Naive thymus-derived CD4-positive, alpha-beta T cell (primary cell): ENCODE measurements at regions not wholly inside any gene's neighbourhood (a gene's known extent, or its start where the extent isn't known, plus 50 kb on each side); places are given as distances from the start of the nearest gene placed in this dataset.

ENCODE experiments used
- ATAC-seq: fragments of 150-1000 bp; cut with Tn5 transposase; 2 replicates; pipeline ENCODE4 v1.10.0; 2021; ENCODE audit warnings: mild to moderate bottlenecking, moderate library complexity
- CTCF ChIA-PET: fragments of 350-600 bp; sonication (Branson Sonifier 250); formaldehyde crosslinking; loops from one replicate; lab custom pipeline; 2021; ENCODE audit warnings: antibody characterized with exemption; lab: Charles Lee
- POLR2A ChIA-PET: fragments of 350-600 bp; sonication (Branson Sonifier 250); formaldehyde crosslinking; loops from one replicate; lab custom pipeline; 2021; ENCODE audit warnings: antibody characterized with exemption, inconsistent platforms; lab: Charles Lee
- DNase-seq, 9 donors: peaks; one replicate each; pipeline versions ENCODE4 v3.0.0 to v3.0.0-alpha.2; 2020 to 2022; ENCODE audit warnings: mixed read lengths in 1 of 9
- H3K27ac ChIP-seq: one replicate; pipeline ENCODE4 v1.7.0; 2013; ENCODE audit warnings: mild to moderate bottlenecking, low read depth, low read length, moderate library complexity
- H3K27me3 ChIP-seq, 2 donors: one replicate each; pipeline ENCODE4 v1.7.0; 2013; ENCODE audit warnings: low read length in 2 of 2, mild to moderate bottlenecking in 2 of 2, moderate library complexity in 2 of 2; ENCODE audit not compliant: control insufficient read depth in 2 of 2, insufficient read depth in 2 of 2
- H3K36me3 ChIP-seq, 3 experiments: 1 replicate in 2 of 3; 2 replicates in 1 of 3; pipeline ENCODE4 v1.7.0; 2013; ENCODE audit warnings: low read length in 3 of 3, mild to moderate bottlenecking in 3 of 3, moderate library complexity in 1 of 3; ENCODE audit not compliant: insufficient read depth in 3 of 3, control insufficient read depth in 2 of 3
- H3K4me1 ChIP-seq, 2 donors: one replicate each; pipeline ENCODE4 v1.7.0; 2013; ENCODE audit warnings: low read length in 2 of 2, mild to moderate bottlenecking in 2 of 2, moderate library complexity in 1 of 2; ENCODE audit not compliant: control insufficient read depth in 2 of 2, insufficient read depth in 2 of 2
- H3K4me3 ChIP-seq: 2 replicates; pipeline ENCODE4 v1.7.0; 2013; ENCODE audit warnings: mild to moderate bottlenecking, low read length
- H3K9me3 ChIP-seq, 3 experiments: 1 replicate in 2 of 3; 2 replicates in 1 of 3; pipeline ENCODE4 v1.7.0; 2013; ENCODE audit warnings: low read length in 3 of 3; ENCODE audit not compliant: control insufficient read depth in 2 of 3
- H3K27ac Mint-ChIP-seq, 9 donors: one replicate each; pipeline ENCODE4 v1.8.0; 2020 to 2022; ENCODE audit warnings: mixed read lengths in 9 of 9, mild to moderate bottlenecking in 8 of 9, moderate library complexity in 5 of 9, inconsistent platforms in 2 of 9
- H3K27me3 Mint-ChIP-seq, 5 donors: one replicate each; pipeline ENCODE4 v1.8.0; 2021 to 2022; ENCODE audit warnings: mixed read lengths in 5 of 5, mild to moderate bottlenecking in 1 of 5
- H3K36me3 Mint-ChIP-seq, 5 donors: one replicate each; pipeline ENCODE4 v1.8.0; 2020 to 2022; ENCODE audit warnings: mixed read lengths in 5 of 5, mild to moderate bottlenecking in 3 of 5, inconsistent platforms in 1 of 5
- H3K4me1 Mint-ChIP-seq, 7 donors: one replicate each; pipeline ENCODE4 v1.8.0; 2020 to 2022; ENCODE audit warnings: mixed read lengths in 7 of 7, mild to moderate bottlenecking in 3 of 7, inconsistent platforms in 1 of 7
- H3K4me3 Mint-ChIP-seq, 10 donors: one replicate each; pipeline ENCODE4 v1.8.0; 2020 to 2022; ENCODE audit warnings: mild to moderate bottlenecking in 10 of 10, mixed read lengths in 10 of 10, moderate library complexity in 6 of 10, inconsistent platforms in 2 of 10
- H3K9me3 Mint-ChIP-seq, 11 donors: one replicate each; pipeline ENCODE4 v1.8.0; 2020 to 2022; ENCODE audit warnings: mixed read lengths in 11 of 11, mild to moderate bottlenecking in 4 of 11, inconsistent platforms in 1 of 11, moderate library complexity in 1 of 11
- intact Hi-C, 2 donors: fragments of 100-400 bp; cut with micrococcal nuclease; formaldehyde crosslinking; loops; one replicate each; pipeline ENCODE4 v1.15.1; 2023

DNA sequence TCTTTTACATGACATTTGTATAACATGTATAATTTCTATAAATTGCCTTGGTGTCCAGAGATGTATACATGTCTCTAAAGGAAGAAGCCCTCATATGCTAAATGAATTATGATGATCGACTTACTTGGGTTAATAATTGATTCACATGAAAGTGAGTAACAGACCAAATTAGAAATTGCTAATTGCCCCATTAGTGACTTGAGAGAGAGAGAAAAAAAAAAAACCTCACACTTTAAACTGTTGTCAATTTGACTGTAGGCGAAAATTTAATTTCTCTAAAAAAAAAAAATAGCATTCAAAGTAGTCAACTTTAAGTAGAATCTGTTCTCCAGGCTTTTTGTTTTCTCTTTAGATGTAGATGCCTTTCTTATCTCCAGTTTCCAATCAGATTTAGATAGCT, 383.3 kb downstream of the SH2D4B start:
- CTCF ChIA-PET: interaction anchor here (1.1 to 1.2 kb wide), 2 partner anchors 10 to 18 kb away, joined by 3 read pairs; no protein-coding TSS in a partner anchor

DNA sequence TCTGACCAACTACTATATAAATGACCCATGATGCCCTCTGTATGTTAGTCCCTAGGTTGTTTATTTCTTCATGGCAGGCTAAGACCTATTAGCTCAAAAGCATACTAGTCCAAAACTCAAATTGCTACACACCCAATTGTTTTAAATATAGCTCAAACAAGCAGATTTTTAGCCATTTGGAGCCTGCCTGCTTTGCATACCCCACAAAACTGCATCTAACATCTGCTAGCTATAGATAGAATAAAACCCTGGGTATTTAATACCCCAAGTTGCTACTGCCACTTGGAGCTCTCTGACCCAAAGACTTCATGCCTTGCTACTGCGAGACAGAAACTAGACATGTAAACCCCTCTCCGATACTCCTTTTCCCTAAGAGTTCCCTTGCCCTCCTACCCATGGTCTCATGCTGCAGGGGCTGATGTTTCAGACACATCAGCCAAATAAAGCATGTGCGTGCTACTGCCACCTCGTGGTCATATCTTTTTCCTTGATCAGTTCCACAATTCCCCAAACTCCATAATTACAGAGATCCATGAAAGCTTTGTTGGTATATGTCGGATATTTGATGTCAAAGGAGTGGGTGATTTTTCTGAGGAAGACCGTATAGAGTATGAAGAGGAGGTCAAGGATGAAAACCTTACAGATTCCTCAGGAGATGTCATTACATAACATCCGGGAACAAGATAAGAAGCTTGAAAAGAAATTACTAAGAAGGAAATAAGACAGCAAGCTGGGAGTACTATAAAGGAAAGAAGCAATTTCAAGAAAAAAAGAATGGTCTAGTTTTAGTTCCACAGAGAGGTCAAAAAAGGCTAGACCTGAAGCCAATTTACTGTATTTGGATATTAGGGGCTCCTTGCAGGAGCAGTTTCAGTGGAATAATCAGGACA, 386.6 kb downstream of the SH2D4B start:
- peak in 3 of 9 donors; percentile 1 to 14 (median 10) for DNase-seq
- Mint-ChIP-seq H3K4me1 (no peaks in the 10 kb centered on the region), H3K9me3 (peaks cover 0 to 14% (median 9%) of the 10 kb centered on the region in 11 donors), H3K4me3 (no peak overlapping the region), H3K27ac (no peak overlapping the region), H3K36me3 (peaks cover 0 to 7% (median 0%) of the 10 kb centered on the region in 5 donors), H3K27me3 (peaks cover 17 to 32% (median 24%) of the 10 kb centered on the region in 5 donors)
- Histone ChIP-seq H3K36me3 (no peaks in the 10 kb centered on the region), H3K4me3 (no peak overlapping the region), H3K4me1 (no peaks in the 10 kb centered on the region), H3K9me3 (no peaks in the 10 kb centered on the region), H3K27me3 (no peaks in the 10 kb centered on the region), H3K27ac (no peak overlapping the region)
- no peak for ATAC-seq
- ChIA-PET CTCF (interaction anchor here (0.7 to 0.9 kb wide), 3 partner anchors 21 to 542 kb away, joined by 3 to 8 read pairs (median 3); no protein-coding TSS in a partner anchor), POLR2A (no interaction called here)
- intact Hi-C loops: loop anchor here (1.0 to 10.0 kb wide), 4 partner anchors 225 to 546 kb away; partner anchors contain the start of gene SH2D4B (in 1 of the 2)

More for the DNA sequence above, 383.3 kb downstream of the SH2D4B start:
- ATAC-seq: no peak
- Mint-ChIP-seq H3K27me3 (peaks cover 7 to 34% (median 13%) of the 10 kb centered on the region in 5 donors), H3K4me3 (no peak overlapping the region), H3K9me3 (no peaks in the 10 kb centered on the region), H3K36me3 (no peaks in the 10 kb centered on the region), H3K4me1 (no peaks in the 10 kb centered on the region), H3K27ac (no peak overlapping the region)
- Histone ChIP-seq H3K9me3 (no peaks in the 10 kb centered on the region), H3K27me3 (no peaks in the 10 kb centered on the region), H3K36me3 (no peaks in the 10 kb centered on the region), H3K4me1 (no peaks in the 10 kb centered on the region), H3K4me3 (no peak overlapping the region), H3K27ac (no peak overlapping the region)
- POLR2A ChIA-PET: no interaction called here
- intact Hi-C loops: loop anchor here in 1 of 2 donors (10.0 kb wide), 1 partner anchor 386 kb away; the partner anchor contains the start of gene SH2D4B
- DNase-seq: no peak

DNA sequence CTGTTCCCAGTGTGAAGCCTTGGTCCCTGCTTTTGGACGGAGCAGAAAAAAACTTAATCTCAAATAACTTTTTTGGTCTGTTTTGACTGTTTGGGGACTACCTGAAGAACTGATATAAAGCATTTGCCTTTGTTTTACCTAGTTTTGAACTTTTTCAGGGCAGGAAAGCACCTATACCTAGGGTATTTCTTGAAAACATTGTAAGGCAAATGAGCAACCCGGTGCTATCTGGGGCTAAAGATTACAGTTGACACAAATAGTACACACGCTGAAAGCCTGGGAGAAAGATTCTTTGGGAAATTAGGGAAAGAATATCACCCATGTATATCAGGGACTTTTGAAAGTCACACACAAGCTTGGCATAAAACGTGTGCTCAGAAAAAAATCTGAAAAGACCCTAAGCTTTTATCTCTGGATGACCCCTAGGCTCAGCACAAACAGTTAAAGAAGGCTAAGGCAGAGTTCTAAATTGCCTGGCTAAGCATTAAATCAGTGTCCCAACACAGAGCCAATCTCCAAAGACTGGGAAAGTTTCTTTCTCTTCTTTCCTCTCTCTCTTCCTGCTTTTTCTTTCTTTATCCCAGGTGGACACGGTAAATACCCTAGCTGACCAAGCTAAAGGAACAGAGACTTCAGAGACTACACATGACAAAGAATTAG, 389.8 kb downstream of the SH2D4B start:
- Mint-ChIP-seq H3K4me3 (no peak overlapping the region), H3K27me3 (peaks cover 14 to 33% (median 23%) of the 10 kb centered on the region in 5 donors), H3K4me1 (no peaks in the 10 kb centered on the region), H3K9me3 (peaks cover 0 to 17% (median 9%) of the 10 kb centered on the region in 11 donors), H3K27ac (no peak overlapping the region), H3K36me3 (peaks cover 0 to 7% (median 0%) of the 10 kb centered on the region in 5 donors)
- intact Hi-C loops: loop anchor here in 1 of 2 donors (10.0 kb wide), 1 partner anchor 393 kb away; the partner anchor contains the start of gene SH2D4B
- DNase-seq: no peak
- no peak overlapping the region for H3K27ac ChIP-seq
- no peak overlapping the region for H3K4me3 ChIP-seq
- ATAC-seq: no peak
- POLR2A ChIA-PET: no interaction called here
- no peaks in the 10 kb centered on the region for H3K9me3 ChIP-seq
- H3K4me1 ChIP-seq: no peaks in the 10 kb centered on the region
- H3K27me3 ChIP-seq: peaks cover 0 to 4% of the 10 kb centered on the region in 2 donors
- CTCF ChIA-PET: no interaction called here
- no peaks in the 10 kb centered on the region for H3K36me3 ChIP-seq

DNA sequence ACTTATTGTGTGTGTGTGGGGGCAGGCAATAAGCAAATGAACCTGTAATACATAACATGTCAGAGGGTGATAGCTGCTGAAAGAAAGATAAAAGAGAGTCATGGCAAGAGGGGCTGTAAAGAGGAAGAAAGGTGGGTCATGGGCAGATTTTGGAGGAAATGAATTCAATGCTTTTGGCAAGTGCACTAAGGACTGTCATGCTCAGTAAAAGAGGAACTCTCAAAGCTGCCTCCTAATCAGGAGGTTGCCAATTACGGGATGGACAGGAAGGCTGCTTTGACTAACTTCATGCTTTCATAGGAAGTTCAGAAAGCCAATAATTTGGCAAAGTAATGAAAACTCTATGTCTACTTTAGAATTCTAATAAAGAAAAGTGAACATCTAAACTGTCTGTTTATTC, 401.2 kb downstream of the SH2D4B start:
- no peak for ATAC-seq
- DNase-seq: no peak
- intact Hi-C loops: no loop called here
- Histone ChIP-seq H3K27me3 (no peaks in the 10 kb centered on the region), H3K4me1 (no peaks in the 10 kb centered on the region), H3K36me3 (no peaks in the 10 kb centered on the region), H3K27ac (no peak overlapping the region), H3K4me3 (no peak overlapping the region), H3K9me3 (no peaks in the 10 kb centered on the region)
- CTCF ChIA-PET: no interaction called here
- Mint-ChIP-seq H3K27ac (no peak overlapping the region), H3K9me3 (no peaks in the 10 kb centered on the region), H3K4me1 (peaks cover 0 to 4% (median 0%) of the 10 kb centered on the region in 7 donors), H3K4me3 (no peak overlapping the region), H3K27me3 (peaks cover 15 to 28% (median 22%) of the 10 kb centered on the region in 5 donors), H3K36me3 (no peaks in the 10 kb centered on the region)
- POLR2A ChIA-PET: no interaction called here

DNA sequence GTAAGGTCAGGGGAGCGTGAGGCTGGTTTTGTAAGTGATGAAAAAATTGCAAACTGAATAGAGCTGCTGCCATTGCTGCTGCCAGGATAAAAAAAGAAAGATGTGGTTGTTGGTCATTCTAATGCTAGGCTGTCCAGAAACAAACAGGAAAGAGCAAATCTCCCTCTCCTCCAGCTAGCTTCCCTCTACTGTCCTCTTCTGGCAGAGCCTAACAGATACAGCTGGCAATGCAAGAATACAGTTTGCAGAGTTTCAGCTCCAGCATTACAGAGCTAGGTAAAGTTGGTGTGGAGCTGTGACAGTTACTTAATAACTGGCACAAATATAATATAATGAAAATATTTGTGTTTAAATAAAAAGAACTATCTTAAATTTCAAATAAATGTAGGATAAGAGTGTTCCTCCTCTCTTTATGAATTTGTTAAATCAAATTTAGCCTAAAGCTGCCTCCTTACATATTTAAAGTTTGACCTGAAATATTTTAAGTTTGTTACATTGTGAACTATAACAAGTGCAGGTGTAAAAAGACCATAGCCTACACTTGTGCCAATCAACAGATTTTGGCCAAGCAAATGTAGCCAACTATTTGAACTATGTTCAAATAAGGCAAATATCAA, 407.7 kb downstream of the SH2D4B start:
- H3K4me3 Mint-ChIP-seq: no peak overlapping the region
- DNase-seq (no peak), ATAC-seq (no peak)
- POLR2A ChIA-PET: no interaction called here
- intact Hi-C loops: no loop called here
- Histone ChIP-seq H3K4me3 (no peak overlapping the region), H3K36me3 (no peaks in the 10 kb centered on the region), H3K4me1 (no peaks in the 10 kb centered on the region), H3K9me3 (no peaks in the 10 kb centered on the region), H3K27ac (no peak overlapping the region), H3K27me3 (no peaks in the 10 kb centered on the region)
- peaks cover 0 to 2% (median 0%) of the 10 kb centered on the region in 7 donors for H3K4me1 Mint-ChIP-seq
- no peaks in the 10 kb centered on the region for H3K36me3 Mint-ChIP-seq
- peaks cover 3 to 34% (median 13%) of the 10 kb centered on the region in 5 donors for H3K27me3 Mint-ChIP-seq
- CTCF ChIA-PET: no interaction called here
- H3K9me3 Mint-ChIP-seq: no peaks in the 10 kb centered on the region
- no peak overlapping the region for H3K27ac Mint-ChIP-seq

DNA sequence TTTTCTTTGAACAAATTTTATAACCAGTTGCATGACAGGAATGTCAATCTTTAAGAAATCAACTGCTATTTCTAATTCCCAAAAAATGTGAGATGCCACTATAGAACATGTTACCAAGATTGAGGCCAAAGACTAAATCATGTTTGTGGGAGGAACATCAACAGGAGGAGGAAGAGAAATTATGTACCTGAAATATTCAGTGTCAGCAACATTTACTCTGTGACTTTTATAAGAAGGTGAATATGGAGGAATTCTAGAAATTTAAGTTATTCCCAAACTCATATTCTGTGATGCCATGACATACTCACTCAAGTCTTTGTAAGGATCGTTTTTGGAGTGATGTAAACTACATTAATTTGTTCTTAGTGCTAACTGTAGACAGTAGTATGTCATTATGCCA, 408.4 kb downstream of the SH2D4B start:
- CTCF ChIA-PET: no interaction called here
- intact Hi-C loops: no loop called here
- H3K27ac Mint-ChIP-seq: no peak overlapping the region
- ATAC-seq (no peak), DNase-seq (no peak)
- Histone ChIP-seq H3K27me3 (no peaks in the 10 kb centered on the region), H3K9me3 (no peaks in the 10 kb centered on the region), H3K4me1 (no peaks in the 10 kb centered on the region), H3K27ac (no peak overlapping the region), H3K36me3 (no peaks in the 10 kb centered on the region), H3K4me3 (no peak overlapping the region)
- H3K27me3 Mint-ChIP-seq: peaks cover 0 to 35% (median 13%) of the 10 kb centered on the region in 5 donors
- POLR2A ChIA-PET: no interaction called here
- H3K9me3 Mint-ChIP-seq: no peaks in the 10 kb centered on the region
- peaks cover 0 to 2% (median 0%) of the 10 kb centered on the region in 7 donors for H3K4me1 Mint-ChIP-seq
- H3K4me3 Mint-ChIP-seq: no peak overlapping the region
- no peaks in the 10 kb centered on the region for H3K36me3 Mint-ChIP-seq
